H1 (cell line): ENCODE measurements at regions not wholly inside any gene's neighbourhood (a gene's known extent, or its start where the extent isn't known, plus 50 kb on each side); places are given as distances from the start of the nearest gene placed in this dataset.

Source experiments
- CTCF ChIA-PET: fragments of 300-600 bp; sonication (Branson Sonifier 250); formaldehyde crosslinking; loops from one replicate; lab custom pipeline; 2021; ENCODE audit not compliant: partially characterized antibody; lab: Charles Lee
- POLR2A ChIA-PET: fragments of 300-600 bp; sonication (Branson Sonifier 250); formaldehyde crosslinking; loops from one replicate; lab custom pipeline; 2021; ENCODE audit warnings: inconsistent platforms; ENCODE audit not compliant: partially characterized antibody; lab: Charles Lee
- DNase-seq, 2 experiments: peaks; one replicate each; pipeline versions ENCODE4 v3.0.0 to v3.0.0-alpha.2; 2010 to 2022; ENCODE audit warnings: low spot score in 2 of 2, low read depth in 1 of 2, mixed read lengths in 1 of 2
- FAIRE-seq: peaks from 2 replicates; lab custom pipeline; 2011; peaks lifted over from hg19 to GRCh38; lab: Jason Lieb, UNC
- H2AFZ ChIP-seq: 2 replicates; pipeline ENCODE4 v1.8.1; 2012; ENCODE audit warnings: low read length, inconsistent platforms
- H2AK5ac ChIP-seq: 2 replicates; pipeline ENCODE4 v1.6.1; 2013; ENCODE audit warnings: low read depth, low read length
- H2BK120ac ChIP-seq: replicated peaks from 2 replicates; pipeline ENCODE3; 2013; ENCODE audit warnings: low read depth, low read length, inconsistent platforms
- H2BK12ac ChIP-seq: 2 replicates; pipeline ENCODE4 v1.6.1; 2013; ENCODE audit warnings: low read depth, low read length
- H2BK15ac ChIP-seq: 2 replicates; pipeline ENCODE4 v1.6.1; 2013; ENCODE audit warnings: low read length
- H2BK20ac ChIP-seq: 2 replicates; pipeline ENCODE4 v1.6.1; 2013; ENCODE audit warnings: low read length
- H2BK5ac ChIP-seq: 2 replicates; pipeline ENCODE4 v1.6.1; 2013; ENCODE audit warnings: low read depth, low read length
- H3K14ac ChIP-seq: 2 replicates; pipeline ENCODE4 v1.6.1; 2013; ENCODE audit warnings: inconsistent platforms; ENCODE audit not compliant: insufficient read length
- H3K18ac ChIP-seq: 2 replicates; pipeline ENCODE4 v1.6.1; 2013; ENCODE audit warnings: low read length; ENCODE audit errors: extremely low read depth
- H3K23ac ChIP-seq: 2 replicates; pipeline ENCODE4 v1.6.1; 2013; ENCODE audit warnings: inconsistent platforms; ENCODE audit not compliant: insufficient read length
- H3K23me2 ChIP-seq: 2 replicates; pipeline ENCODE4 v1.6.1; 2013; ENCODE audit warnings: low read depth, low read length
- H3K27ac ChIP-seq: 2 replicates; pipeline ENCODE4 v1.6.1; 2011; ENCODE audit warnings: low read depth, low read length, inconsistent platforms
- H3K27me3 ChIP-seq, 4 experiments: replicated peaks in 1 of 4; 1 replicate in 1 of 4; 2 replicates in 3 of 4; pipeline versions ENCODE4 v1.6.1 to v1.8.1; 2011 to 2013; ENCODE audit warnings: low read length in 3 of 4, mild to moderate bottlenecking in 3 of 4, inconsistent platforms in 2 of 4, mixed read lengths in 2 of 4, moderate library complexity in 1 of 4; ENCODE audit not compliant: control insufficient read depth in 3 of 4, insufficient read depth in 3 of 4; ENCODE audit errors: extremely low read depth in 1 of 4
- H3K36me3 ChIP-seq, 4 experiments: 2 replicates each; pipeline versions ENCODE4 v1.6.1 to v1.8.1; 2011 to 2013; ENCODE audit warnings: mild to moderate bottlenecking in 4 of 4, low read length in 3 of 4, moderate library complexity in 2 of 4, control low read depth in 1 of 4, inconsistent platforms in 1 of 4; ENCODE audit not compliant: insufficient read depth in 4 of 4, control insufficient read depth in 2 of 4
- H3K4ac ChIP-seq: replicated peaks from 2 replicates; pipeline ENCODE3; 2013; ENCODE audit warnings: low read length, low read depth, mixed read lengths, inconsistent platforms; ENCODE audit not compliant: insufficient read length
- H3K4me1 ChIP-seq, 4 experiments: replicated peaks in 1 of 4; 1 replicate in 1 of 4; 2 replicates in 3 of 4; pipeline versions ENCODE4 v1.6.1 to v1.8.1; 2011 to 2013; ENCODE audit warnings: low read length in 3 of 4, inconsistent platforms in 2 of 4, mixed read lengths in 1 of 4; ENCODE audit not compliant: insufficient read depth in 4 of 4, control insufficient read depth in 3 of 4
- H3K4me2 ChIP-seq, 2 experiments: 2 replicates each; pipeline versions ENCODE4 v1.6.1 to v1.8.1; 2011 to 2013; ENCODE audit warnings: low read depth in 2 of 2, low read length in 2 of 2, control low read depth in 1 of 2, inconsistent platforms in 1 of 2, mild to moderate bottlenecking in 1 of 2; ENCODE audit not compliant: insufficient read depth in 1 of 2
- H3K4me3 ChIP-seq, 4 experiments: fragments of 200-600, 300-600 bp in 1 of 4; sonication (generic), shearing (Covaris generic), sonication (Bioruptor Twin) in 1 of 4; 2 replicates each; pipeline versions ENCODE4 v1.5.1 to v1.8.1; 2011 to 2016; ENCODE audit warnings: low read length in 4 of 4, low read depth in 3 of 4, control low read depth in 2 of 4, inconsistent platforms in 2 of 4, mild to moderate bottlenecking in 2 of 4, mixed read lengths in 1 of 4, moderate library complexity in 1 of 4; ENCODE audit not compliant: insufficient read depth in 2 of 4; ENCODE audit errors: extremely low read depth in 1 of 4
- H3K56ac ChIP-seq: replicated peaks from 2 replicates; pipeline ENCODE3; 2013; ENCODE audit warnings: low read depth, mild to moderate bottlenecking, mixed read lengths, low read length, inconsistent platforms; ENCODE audit not compliant: insufficient read length
- H3K79me1 ChIP-seq: 2 replicates; pipeline ENCODE4 v1.6.1; 2013; ENCODE audit warnings: low read depth, low read length, control low read depth
- H3K79me2 ChIP-seq, 2 experiments: 2 replicates each; pipeline versions ENCODE4 v1.6.1 to v1.8.1; 2012 to 2013; ENCODE audit warnings: low read length in 2 of 2, mild to moderate bottlenecking in 2 of 2, inconsistent platforms in 1 of 2; ENCODE audit not compliant: insufficient read depth in 2 of 2, control insufficient read depth in 1 of 2
- H3K9ac ChIP-seq, 4 experiments: replicated peaks in 1 of 4; 1 replicate in 1 of 4; 2 replicates in 3 of 4; pipeline versions ENCODE4 v1.6.1 to v1.8.1; 2011 to 2013; ENCODE audit warnings: low read depth in 3 of 4, low read length in 3 of 4, control low read depth in 2 of 4, mild to moderate bottlenecking in 2 of 4, moderate library complexity in 2 of 4, inconsistent platforms in 1 of 4; ENCODE audit errors: extremely low read depth in 1 of 4
- H3K9me3 ChIP-seq, 2 experiments: 2 replicates each; pipeline versions ENCODE4 v1.6.1 to v1.8.1; 2012 to 2013; ENCODE audit warnings: mild to moderate bottlenecking in 2 of 2, moderate library complexity in 2 of 2, control low read depth in 1 of 2, inconsistent platforms in 1 of 2, low read depth in 1 of 2, low read length in 1 of 2, mixed read lengths in 1 of 2; ENCODE audit not compliant: insufficient read depth in 2 of 2
- H4K20me1 ChIP-seq, 2 experiments: replicated peaks in 1 of 2; 2 replicates each; pipeline versions ENCODE3 to v1.8.1; 2011 to 2013; ENCODE audit warnings: inconsistent platforms in 2 of 2, low read length in 2 of 2, mild to moderate bottlenecking in 1 of 2; ENCODE audit not compliant: insufficient read depth in 2 of 2, control insufficient read depth in 1 of 2
- H4K5ac ChIP-seq: 2 replicates; pipeline ENCODE4 v1.6.1; 2013; ENCODE audit warnings: low read length, low read depth, mixed read lengths, inconsistent platforms; ENCODE audit not compliant: insufficient read length
- H4K8ac ChIP-seq: 2 replicates; pipeline ENCODE4 v1.8.0; 2013; ENCODE audit warnings: mild to moderate bottlenecking, moderate library complexity, low read length, inconsistent platforms; ENCODE audit not compliant: insufficient read depth; ENCODE audit errors: extremely low read depth
- H4K91ac ChIP-seq: replicated peaks from 2 replicates; pipeline ENCODE3; 2013; ENCODE audit warnings: low read length, mixed read lengths, inconsistent platforms; ENCODE audit not compliant: insufficient read length
- ASH2L ChIP-seq: fragments of 200-600, 300-600 bp; sonication (generic); IDR thresholded peaks from one replicate; pipeline ENCODE4 v1.7.1; 2017; ENCODE audit warnings: low read length
- CHD1 ChIP-seq: IDR thresholded peaks from 2 replicates; pipeline ENCODE4 v1.6.1; 2012; ENCODE audit warnings: low read depth, low read length, improper control_type of control experiment
- KDM4A ChIP-seq: IDR thresholded peaks from one replicate; pipeline ENCODE4 v1.7.1; 2012; ENCODE audit warnings: low read depth, mild to moderate bottlenecking, moderate library complexity, low read length, inconsistent platforms; ENCODE audit not compliant: severe bottlenecking
- RAD21 ChIP-seq, 2 experiments: IDR thresholded peaks in 1 of 2; conservative IDR thresholded peaks in 1 of 2; 2 replicates each; pipeline ENCODE4 v1.6.1; 2011; ENCODE audit warnings: low read depth in 2 of 2, low read length in 2 of 2, improper control_type of control experiment in 1 of 2, inconsistent platforms in 1 of 2, mild to moderate bottlenecking in 1 of 2, moderate library complexity in 1 of 2
- SP4 ChIP-seq: IDR thresholded peaks from 2 replicates; pipeline ENCODE4 v1.6.1; 2012; ENCODE audit warnings: low read length, inconsistent platforms
- WGBS, 2 experiments: shearing (Covaris generic) in 1 of 2; methylation state at CpG; one replicate each; pipeline versions ENCODE4 v1.1.6 to v1.1.7; 2013 to 2015; ENCODE audit warnings: low lambda C conversion rate in 2 of 2, mixed read lengths in 2 of 2, inconsistent platforms in 1 of 2, low coverage in 1 of 2, missing lambda C conversion rate in 1 of 2; ENCODE audit not compliant: insufficient replicate concordance in 2 of 2, insufficient coverage in 1 of 2, insufficient read length in 1 of 2; ENCODE audit errors: extremely low coverage in 1 of 2, missing lambda C conversion rate in 1 of 2; 5-methylcytosine and 5-hydroxymethylcytosine counted together

GRCh38 chr2:220703279-220703678 lies 868.8 kb downstream of the EPHA4 start:
- H3K4ac ChIP-seq: no peak overlapping the region
- no peak overlapping the region for H2AK5ac ChIP-seq
- H4K5ac ChIP-seq: no peak overlapping the region
- no peak overlapping the region for H3K4me2 ChIP-seq
- FAIRE-seq: no peak
- no peak overlapping the region for H2BK5ac ChIP-seq
- no peak for DNase-seq
- no peak overlapping the region for H2BK15ac ChIP-seq
- no peak overlapping the region for H2BK120ac ChIP-seq
- no peaks in the 10 kb centered on the region for H3K27me3 ChIP-seq
- TF ChIP-seq CHD1 (no peak), SP4 (no peak), ASH2L (no peak), RAD21 (IDR thresholded peaks at IDR 0.05 in 1 of 2, conservative IDR thresholded peaks at IDR 0.05 in 1 of 2; ENCODE audit: low read depth in 2 of 2, low read length in 2 of 2) (no peak), KDM4A (no peak)
- ChIA-PET POLR2A (no interaction called here), CTCF (interaction anchor here (0.7 kb wide), 1 partner anchor 791 kb away, joined by 4 read pairs; no protein-coding TSS in a partner anchor)
- H3K56ac ChIP-seq: no peak overlapping the region
- H2AFZ ChIP-seq: no peak overlapping the region
- H3K79me1 ChIP-seq: no peaks in the 10 kb centered on the region
- H3K18ac ChIP-seq: no peak overlapping the region
- H3K23me2 ChIP-seq: no peaks in the 10 kb centered on the region
- no peak overlapping the region for H4K91ac ChIP-seq
- H2BK20ac ChIP-seq: no peak overlapping the region
- no peak overlapping the region for H3K9ac ChIP-seq
- no peak overlapping the region for H3K27ac ChIP-seq
- no peak overlapping the region for H3K14ac ChIP-seq
- H4K20me1 ChIP-seq: no peaks in the 10 kb centered on the region
- H3K4me1 ChIP-seq: no peaks in the 10 kb centered on the region
- H3K9me3 ChIP-seq: 0 out of 4 replicates have a peak, but pooled peaks cover 0 to 8% of the 10 kb centered on the region in 2 experiments
- no peak overlapping the region for H3K23ac ChIP-seq
- WGBS, 2 experiments: 93% methylated on average over 5 of the region's 5 CpGs; no CpG with 5 or more reads in 1 of the 2 experiments
- no peaks in the 10 kb centered on the region for H3K36me3 ChIP-seq
- H3K4me3 ChIP-seq: no peak overlapping the region
- H2BK12ac ChIP-seq: no peak overlapping the region
- H4K8ac ChIP-seq: no peak overlapping the region
- H3K79me2 ChIP-seq: no peaks in the 10 kb centered on the region
